DMS53 treated with DMSO at 0.1 percent for 48 hours (cell line): ENCODE measurements at regions not wholly inside any gene's neighbourhood (a gene's known extent, or its start where the extent isn't known, plus 50 kb on each side); places are given as distances from the start of the nearest gene placed in this dataset.
"Not testable (repeated sequence)": the region's sequence is repeated elsewhere in the genome, so short reads cannot be mapped to it uniquely, and the experiment has no call there.

ENCODE experiments used
- DNase-seq: peaks from one replicate; lab custom pipeline; 2025; ENCODE audit not compliant: unreplicated experiment; lab: John Stamatoyannopoulos, UW

DNA sequence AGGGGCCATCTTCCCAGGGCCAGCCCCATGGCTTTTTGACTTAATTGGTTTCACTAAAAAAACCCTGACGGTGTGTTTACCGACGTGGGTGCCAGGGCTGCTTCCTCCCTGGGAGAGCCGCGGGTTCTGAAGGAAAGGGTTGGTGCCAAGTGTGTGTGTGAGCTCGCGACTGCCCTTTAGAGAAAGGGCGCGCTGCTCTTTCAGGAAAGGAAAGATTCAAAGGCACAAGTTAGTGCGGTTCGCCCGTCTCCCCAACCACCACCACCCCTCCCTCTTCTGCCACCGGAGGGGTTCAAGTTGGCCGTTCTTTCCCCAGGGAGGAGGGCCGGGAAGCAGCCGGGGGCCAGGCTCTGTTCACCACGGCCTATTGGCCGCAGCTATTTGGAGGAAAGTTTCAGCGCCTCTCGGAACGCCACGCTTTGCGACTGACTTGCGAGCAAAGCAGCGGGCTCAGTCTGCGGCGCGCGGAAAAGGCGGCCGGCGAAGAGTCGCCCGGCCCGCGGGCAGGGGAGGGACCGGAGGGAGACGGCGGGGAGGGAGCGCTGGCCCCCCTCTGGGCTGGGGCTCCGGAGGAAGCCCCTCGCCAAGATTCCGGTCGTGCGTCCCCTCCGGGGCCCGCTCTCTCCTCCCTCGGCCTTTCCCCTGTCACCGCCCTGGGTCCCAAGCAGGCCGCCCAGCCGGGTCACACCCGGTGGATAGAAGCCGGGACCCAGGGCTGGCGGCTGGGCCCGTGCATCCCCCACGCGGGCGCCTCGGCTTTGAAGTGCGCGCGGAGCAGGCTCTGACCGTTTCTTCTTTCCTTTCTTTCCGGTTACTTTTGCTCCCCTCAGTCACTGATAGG lies 165.9 kb upstream of the PPP1R3A start:
- DNase-seq = peak; percentile 87

DNA sequence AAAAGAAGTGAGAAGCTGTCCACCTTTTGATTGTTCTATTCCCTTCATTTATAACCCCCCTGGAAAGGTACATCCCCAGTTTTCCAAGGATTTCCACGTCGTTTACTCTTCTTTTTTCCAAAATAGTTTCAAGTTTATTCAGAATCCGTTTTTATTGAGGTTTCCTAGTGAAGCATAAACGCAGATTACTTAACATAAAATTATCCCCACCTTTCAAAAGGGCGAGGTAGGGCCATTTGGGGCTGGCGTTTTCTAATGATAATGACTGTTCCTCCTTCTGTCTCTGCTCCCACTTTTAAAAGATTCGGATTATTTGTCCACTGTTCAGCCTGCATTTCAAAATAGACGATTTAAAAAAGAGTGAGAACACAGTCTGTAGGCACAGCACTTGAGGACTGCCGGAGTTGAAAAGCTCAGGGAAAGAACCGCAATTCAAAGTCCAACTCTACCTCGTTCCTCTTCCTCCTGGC lies 165.2 kb upstream of the PPP1R3A start:
- peak; percentile 87 for DNase-seq

DNA sequence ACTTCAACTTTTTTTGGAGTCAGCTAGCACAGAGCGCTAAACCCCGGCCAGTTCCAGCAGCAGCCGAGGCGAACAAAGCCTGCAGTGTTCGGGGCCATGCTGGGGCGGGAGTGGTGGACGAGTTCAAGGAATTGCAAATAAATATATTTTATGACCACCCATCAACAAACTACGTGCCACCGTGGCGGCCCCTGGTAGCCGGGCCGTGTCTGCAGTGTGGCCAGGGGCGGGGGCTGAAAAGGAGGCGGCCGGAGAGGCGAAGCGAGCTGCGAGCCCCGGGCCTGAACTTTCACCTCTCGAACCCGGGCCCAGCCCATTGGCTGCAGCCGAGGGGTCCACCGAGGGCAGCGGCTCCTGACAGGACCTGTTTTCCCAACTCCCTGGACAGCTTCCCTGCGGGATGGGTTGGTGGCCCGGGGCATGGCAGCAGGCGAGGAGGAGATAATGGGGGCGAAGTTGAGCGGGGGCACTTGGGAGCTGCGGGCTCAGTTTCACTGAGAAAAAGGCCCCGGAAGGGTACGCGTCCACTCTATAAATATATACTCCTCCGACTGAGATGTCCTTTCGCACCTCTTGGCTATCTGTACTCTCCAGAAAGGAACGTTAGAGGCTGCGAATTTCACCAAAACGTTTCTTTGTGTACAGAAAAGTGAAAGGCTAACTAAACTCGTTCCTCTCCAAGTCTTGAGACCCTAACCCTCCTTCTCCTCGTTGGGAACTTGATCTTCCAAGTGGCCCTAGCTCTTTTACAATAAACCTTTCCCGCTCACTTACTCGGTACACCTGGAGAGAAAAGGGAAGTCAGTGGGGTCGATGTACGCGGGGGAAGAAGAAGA lies 164.6 kb upstream of the PPP1R3A start:
- peak; percentile 54 for DNase-seq

DNA sequence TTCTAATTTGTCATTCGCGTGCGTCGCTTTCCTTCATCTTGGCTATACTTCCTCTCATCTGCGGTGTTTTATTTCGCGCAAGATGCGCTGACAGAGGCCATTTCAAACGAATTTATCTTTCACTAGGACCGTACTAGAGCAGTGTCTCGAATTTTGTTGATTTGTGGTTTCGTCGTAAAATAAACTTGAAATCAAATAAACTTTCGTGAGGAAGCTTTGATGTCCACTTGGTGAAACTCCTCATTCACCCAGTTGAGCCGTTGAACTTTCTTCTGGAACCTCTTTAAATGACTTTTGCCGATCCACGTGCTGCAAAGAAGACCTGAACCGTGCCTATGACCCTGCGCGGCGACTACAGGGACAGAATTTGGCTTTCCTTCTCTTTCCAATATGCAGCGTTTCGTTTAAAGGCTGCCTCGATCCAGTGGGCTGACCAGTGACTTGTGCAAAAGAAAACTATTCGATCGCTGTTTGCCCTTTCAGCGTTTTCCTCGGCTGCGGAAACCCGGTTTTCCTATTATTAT lies 163.9 kb upstream of the PPP1R3A start:
- DNase-seq = peak; percentile 54

DNA sequence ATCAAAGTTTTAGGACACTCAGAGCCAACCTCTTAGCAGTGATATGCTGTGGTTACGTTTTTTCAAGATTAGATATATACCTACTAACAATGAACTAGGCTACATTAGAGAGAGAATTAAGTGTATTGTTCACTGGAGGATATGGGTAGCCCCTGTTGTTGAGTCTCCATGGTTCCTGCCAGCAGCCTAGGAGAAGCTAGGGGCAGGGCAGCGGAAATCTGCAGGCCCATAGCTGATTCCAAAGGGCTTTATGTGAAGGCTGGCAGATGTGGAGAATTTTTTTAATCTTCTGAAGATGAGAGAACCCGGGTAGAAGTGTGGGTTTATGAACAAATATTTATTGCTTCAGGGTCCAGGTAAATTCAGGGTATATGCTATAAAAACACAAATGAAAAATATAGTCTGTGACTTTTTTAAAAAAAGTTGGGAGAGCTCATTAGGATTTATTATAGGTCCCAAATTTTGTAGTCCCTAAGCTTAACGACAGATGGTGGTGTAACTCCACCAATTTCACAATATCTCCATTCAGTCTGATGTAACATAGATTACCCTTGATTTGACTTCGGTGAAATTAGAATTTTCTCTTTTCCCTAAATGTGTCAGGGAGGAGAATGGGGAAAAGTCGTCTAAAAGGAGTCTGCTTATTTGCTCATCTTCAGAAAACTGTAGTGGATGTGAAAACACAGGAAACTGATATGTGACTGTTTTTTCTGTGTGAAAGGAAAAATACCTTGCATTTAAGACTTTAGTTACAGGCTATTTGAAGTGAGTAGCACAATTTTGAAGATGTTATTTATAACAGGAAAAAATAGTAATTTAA lies 163.0 kb upstream of the PPP1R3A start:
- peak; percentile 87 for DNase-seq

DNA sequence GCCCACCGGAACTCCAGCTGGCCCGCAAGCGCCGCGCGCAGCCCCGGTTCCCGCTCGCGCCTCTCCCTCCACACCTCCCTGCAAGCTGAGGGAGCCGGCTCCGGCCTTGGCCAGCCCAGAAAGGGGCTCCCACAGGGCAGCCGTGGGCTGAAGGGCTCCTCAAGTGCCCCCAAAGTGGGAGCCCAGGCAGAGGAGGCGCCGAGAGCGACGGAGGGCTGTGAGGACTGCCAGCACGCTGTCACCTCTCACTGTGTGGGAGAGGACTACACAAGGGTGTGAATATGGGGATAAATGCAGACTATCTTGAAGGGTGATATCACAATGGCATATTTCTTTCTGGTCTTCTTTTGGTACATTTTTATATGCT lies 158.3 kb upstream of the PPP1R3A start:
- DNase-seq = not testable (repeated sequence)

DNA sequence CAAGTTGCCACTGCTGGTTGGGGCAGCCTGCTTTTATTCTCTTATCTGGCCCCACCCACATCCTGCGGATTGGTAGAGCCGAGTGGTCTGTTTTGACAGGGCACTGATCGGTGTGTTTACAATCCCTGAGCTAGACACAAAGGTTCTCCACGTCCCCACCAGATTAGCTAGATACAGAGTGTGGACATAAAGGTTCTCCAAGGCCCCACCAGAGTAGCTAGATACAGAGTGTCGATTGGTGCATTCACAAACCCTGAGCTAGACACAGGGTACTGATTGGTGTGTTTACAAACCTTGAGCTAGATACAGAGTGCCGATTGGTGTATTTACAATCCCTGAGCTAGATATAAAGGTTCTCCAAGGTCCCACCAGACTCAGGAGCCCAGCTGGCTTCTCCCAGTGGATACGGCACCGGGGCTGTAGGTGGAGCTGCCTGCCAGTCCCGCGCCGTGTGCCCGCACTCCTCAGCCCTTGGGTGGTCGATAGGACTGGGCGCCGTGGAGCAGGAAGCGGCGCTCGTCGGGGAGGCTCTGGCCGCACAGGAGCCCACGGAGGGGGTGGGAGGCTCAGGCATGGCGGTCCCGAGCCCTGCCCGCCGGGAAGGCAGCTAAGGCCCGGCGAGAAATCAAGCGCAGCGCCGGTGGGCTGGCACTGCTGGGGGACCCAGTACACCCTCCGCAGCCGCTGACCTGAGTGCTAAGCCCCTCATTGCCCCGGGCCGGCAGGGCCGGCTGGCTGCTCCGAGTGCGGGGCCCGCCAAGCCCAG lies 157.8 kb upstream of the PPP1R3A start:
- not testable (repeated sequence) for DNase-seq

DNA sequence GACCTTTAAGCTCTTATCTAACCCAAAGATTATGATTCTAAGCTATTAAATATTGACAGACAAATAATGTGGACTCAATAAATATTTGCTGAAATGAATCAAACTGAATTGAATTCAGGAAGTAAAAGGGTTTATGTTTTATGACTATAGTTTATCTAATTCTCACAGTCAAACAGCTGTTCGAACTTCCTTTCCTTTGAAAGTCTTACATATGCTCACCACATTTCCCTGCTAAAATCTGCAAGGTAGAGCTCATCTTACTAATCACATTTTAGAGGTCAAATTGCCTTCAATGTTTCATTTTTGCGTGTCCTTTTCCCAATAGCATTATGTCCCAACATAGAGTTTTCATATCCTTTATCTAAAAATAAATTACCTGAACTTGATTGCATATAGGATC lies 154.9 kb upstream of the PPP1R3A start:
- no peak for DNase-seq

DNA sequence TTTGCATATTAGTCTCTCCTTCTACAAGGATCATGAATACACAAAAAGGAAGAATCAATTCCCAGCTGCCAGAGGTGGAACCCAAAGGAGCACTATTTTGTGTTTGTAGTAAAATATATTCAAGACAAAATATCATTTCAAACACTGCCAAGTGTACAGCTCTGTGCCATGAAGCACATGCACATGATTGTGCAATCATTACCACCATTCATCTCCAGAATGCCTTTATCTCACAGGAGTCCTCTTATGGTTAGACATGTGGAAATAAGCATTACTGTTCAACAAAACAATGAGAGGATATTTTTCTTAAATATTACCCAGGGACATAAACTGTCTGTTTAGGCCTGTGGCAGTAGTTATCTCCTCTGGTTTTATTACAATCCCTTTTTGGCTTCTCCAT lies 151.4 kb upstream of the PPP1R3A start:
- DNase-seq = no peak

DNA sequence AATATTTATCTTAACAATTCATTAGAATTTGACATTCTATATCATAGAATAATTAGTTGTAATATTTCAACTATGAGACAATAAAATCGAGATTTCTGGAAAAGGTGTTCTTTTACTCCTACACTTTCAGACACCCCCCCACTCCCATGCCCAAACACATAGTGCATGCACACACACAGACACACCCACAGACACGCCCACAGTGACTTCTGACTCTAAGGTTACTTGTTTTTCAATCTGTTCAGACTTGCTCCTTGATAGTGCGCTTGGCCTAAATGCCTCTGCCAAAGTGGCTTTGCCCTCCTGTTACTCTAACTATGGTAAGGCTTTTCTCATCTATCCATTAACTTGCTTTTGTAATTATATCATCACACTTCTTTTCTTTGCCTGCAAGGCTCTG lies 144.0 kb upstream of the PPP1R3A start:
- DNase-seq = no peak

DNA sequence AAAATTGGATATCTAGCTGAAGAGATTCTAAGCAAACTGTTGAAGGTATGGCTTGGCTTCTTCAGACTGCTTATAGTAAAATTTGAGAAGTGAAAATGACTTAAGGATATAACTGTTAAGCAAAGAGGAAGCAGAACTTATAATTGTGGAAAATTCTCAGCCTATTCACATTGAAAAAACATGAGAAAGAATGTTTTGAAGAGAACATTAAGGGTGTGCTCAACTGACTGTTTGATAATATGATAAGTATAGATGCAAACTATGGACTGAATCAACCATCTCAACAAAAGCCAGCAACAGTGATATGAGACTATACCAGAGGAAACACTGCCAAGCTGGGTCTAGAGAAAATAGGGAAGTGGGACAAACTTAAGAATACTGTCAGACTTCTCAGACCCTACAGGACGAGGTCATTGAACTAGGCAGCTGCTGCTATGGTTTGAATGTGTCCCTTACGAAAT lies 133.1 kb upstream of the PPP1R3A start:
- no peak for DNase-seq

DNA sequence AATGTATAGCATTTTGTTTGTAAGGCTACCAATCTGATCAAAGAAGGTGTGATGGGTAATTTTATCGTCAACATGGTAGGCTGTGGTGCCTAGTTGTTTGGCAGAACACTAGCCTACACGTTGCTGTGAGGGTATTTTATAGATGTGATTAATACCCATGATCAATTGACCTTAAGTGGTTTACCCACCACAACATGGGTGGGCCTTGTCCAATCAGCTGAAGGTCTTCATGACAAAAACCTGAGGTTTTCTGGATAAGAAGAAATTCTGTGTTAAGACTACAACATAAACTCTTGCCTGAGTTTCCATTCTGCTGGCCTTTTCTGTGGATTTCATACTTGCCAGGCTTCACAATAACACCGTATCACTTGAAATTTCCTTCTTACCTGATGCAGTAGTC lies 131.8 kb upstream of the PPP1R3A start:
- DNase-seq = no peak

DNA sequence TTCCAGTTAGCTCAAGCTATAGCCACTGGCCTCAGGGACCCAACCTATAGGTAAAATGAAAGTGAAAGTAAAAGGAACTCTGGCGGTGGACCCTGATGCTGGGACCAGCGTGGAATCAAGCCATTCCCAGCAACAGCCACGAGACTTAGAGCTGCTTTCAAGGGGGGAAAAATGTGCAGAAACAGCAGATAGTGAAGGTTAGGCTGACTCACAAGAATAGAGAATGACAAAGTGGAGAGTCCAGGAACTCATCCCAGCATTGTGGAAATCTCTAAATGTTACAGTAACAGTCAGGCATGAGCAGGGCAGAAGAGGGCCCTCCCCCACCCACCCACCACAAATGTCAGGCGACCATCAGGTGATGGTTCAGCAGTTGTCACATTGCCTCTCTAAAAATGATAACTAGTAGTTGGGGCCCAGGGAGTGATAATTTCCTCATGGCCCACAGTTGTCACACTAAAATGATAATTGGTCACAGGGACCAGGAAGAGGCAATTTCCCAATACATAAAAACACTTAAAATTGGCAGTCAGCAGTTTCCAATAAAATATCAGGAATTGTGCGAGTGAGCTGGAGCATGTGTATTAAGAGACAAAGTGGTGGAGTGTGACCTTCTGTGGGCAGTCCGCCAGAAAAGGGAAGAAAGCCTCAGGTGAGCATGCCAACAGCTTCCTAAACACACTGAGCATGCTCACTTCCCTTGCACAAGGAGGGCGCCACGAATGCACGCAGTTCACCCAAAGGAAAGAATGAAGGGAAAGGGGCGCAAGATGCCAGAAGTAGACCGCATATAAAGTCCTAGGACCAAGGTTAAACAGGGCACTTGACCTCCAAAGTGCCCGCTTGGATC lies 129.8 kb upstream of the PPP1R3A start:
- peak; percentile 86 for DNase-seq

DNA sequence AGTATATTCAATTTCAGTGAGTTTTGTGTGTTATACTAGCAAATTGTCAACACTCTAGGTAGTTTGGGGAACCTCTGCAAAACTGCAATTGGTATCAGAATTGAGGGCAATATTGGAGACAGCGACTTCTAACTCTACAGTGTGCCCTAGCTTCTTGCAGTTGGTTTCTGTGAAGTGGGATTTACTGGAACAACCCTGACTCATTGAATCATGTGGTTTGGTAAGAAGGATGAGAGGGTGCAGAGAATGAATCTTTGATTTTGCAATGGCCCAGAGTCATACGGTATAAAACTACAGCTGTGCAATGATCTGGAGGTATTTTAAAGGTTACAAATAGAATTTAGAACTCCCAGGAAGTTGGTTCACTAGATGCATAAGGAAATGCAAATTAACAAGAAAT lies 129.1 kb upstream of the PPP1R3A start:
- no peak for DNase-seq

DNA sequence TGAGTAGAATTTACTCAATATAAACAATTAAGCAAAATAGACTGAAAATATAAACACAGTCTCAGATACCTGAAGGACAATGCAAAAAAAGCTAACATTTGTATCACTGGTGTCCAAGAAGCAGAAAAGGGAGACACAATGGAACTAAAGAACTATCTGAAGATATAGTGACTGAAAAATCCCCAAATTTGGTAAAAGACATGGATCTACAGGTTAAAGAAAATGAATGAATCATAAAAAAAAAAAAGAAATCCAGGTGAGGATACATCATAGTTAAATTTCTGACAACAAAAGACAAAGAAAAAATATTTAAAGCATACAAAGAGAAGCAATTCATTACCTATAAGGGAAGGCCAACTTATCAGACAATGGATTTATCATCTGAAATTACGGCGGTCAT lies 114.7 kb upstream of the PPP1R3A start:
- DNase-seq = no peak

DNA sequence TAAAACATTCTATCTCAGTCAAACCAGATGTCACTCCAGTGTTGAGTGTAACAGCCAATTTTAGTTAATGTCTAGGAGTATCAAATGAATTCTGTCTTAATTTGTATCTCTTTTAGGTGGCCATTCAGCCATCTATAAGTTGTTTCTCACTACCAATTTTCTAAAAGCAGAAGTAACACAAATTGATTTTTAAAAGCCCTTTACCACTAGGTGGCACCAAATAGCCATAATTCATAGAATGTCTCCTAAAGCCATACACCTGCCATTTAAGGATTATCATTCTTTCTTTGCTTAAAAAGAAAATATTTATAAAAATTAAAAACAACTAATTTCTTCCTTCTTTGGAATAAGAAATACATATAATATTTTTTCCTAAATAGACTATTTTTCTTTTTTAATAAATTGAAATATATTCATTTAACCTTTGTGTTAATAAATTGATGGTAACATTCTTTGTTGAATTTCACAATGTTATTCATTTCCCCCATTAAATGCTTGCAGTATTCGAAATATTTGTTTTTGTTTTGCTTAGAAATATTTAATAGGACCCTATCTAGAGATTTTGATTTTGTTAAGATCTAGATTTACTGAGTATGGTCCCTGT lies 107.8 kb upstream of the PPP1R3A start:
- peak; percentile 68 for DNase-seq

DNA sequence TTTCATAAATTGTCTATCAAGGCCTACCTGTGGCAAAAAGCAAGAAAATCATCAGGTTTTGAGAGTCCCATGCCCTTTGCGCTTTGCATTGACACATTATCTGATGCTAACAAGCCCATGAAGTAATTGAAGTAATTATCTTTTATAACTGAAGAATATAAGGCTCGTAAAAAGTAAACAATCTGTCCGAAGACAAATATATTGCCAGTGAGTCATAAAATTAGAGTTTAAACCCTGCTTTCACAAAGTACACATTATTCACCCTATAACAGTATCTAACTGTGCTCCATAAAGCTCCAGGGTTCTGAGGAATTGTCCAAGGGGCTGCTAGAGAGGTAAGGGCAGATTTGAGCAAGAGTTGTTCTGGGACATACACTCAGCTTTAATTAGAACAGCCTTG lies 102.3 kb upstream of the PPP1R3A start:
- DNase-seq = peak; percentile 9

DNA sequence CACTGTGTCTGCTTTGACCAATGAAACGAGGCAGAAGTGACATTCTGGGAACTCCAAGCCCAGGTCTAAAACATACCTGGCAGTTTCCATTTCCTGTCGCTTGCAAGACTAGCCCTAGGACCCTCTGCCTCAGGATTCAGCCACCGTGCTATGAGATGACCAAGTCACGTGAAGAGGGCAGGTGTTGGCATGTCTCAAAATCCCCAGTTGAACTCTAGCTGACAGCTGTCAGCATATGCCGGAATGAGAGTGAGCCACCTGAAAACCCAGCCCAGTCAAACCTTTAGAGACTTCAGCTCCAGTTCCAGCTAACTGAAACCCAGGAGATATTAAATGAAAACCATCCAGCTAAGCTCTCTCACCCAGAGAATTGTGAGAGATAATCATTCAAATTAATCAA lies 89.9 kb upstream of the PPP1R3A start:
- DNase-seq = no peak

DNA sequence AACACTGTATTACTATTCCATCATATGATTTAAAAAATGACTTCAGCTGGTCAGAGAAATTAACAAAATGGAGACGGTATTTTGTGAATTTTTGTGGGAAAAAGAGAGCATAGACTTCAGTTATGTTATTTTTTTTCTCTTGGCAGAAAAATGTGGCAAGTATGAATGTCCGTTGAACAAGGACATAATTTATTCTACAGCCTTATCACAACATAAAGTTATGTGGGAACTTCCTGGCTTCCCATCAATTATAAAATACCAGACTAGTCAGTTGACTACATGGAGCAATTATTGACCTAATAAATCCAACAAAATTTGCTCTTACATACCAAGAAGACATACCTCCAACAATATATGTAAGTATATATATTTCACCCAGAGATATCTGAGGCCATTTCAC lies 88.6 kb upstream of the PPP1R3A start:
- DNase-seq = no peak
